ENCODE measurements at regions not wholly inside any gene's neighbourhood (a gene's known extent, or its start where the extent isn't known, plus 50 kb on each side); places are given as distances from the start of the nearest gene placed in this dataset.
"Not testable (repeated sequence)": the region's sequence is repeated elsewhere in the genome, so short reads cannot be mapped to it uniquely, and the experiment has no call there.

GRCh38 chr12:27133022-27133590, 50.7 kb upstream of the C12orf71 start:
- no peak for DNase-seq (ENCODE audit: extremely low read depth, low read depth)
- TF ChIP-seq, protein P1, sequence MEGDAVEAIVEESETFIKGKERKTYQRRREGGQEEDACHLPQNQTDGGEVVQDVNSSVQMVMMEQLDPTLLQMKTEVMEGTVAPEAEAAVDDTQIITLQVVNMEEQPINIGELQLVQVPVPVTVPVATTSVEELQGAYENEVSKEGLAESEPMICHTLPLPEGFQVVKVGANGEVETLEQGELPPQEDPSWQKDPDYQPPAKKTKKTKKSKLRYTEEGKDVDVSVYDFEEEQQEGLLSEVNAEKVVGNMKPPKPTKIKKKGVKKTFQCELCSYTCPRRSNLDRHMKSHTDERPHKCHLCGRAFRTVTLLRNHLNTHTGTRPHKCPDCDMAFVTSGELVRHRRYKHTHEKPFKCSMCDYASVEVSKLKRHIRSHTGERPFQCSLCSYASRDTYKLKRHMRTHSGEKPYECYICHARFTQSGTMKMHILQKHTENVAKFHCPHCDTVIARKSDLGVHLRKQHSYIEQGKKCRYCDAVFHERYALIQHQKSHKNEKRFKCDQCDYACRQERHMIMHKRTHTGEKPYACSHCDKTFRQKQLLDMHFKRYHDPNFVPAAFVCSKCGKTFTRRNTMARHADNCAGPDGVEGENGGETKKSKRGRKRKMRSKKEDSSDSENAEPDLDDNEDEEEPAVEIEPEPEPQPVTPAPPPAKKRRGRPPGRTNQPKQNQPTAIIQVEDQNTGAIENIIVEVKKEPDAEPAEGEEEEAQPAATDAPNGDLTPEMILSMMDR (IDR thresholded peaks at IDR 0.05; ENCODE audit: low read depth, low read length): no peak

GRCh38 chr12:27140478-27140969, 58.1 kb upstream of the C12orf71 start:
- TF ChIP-seq, protein P1 (IDR thresholded peaks at IDR 0.05; ENCODE audit: low read depth, low read length): no peak
- DNase-seq (ENCODE audit: extremely low read depth, low read depth): no peak

DNA sequence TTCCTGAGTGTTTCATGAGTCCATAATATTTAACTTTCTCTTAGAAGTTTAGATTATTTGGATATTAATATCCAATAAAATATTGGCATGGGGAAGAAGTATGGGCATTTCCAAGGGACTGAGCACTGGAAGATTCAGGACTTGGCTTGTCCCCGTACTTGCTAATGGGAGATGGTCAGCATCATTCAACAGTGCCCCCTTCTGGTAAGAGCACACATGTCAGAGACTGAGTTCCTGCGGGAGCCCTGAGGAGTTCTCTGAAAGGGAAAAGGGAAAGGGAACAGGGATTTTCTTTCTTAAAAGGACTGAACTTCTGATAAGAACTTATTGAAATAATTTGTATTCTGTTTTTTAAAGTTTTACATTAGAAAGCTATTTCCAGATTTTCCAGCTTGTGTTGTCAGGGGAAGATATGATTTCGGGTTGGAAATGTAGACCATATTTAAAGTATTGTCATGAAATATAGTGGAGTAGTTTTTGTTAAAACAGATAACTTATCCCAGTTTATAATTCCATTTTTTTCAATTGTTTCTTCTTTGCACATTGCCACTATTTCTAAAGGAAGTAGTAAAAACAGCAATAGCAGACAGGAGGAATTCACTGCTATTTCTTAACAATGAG, 59.8 kb upstream of the C12orf71 start:
- peak; percentile 57 for DNase-seq (ENCODE audit: extremely low read depth, low read depth)
- TF ChIP-seq, protein P1 (IDR thresholded peaks at IDR 0.05; ENCODE audit: low read depth, low read length): peak; percentile 89

DNA sequence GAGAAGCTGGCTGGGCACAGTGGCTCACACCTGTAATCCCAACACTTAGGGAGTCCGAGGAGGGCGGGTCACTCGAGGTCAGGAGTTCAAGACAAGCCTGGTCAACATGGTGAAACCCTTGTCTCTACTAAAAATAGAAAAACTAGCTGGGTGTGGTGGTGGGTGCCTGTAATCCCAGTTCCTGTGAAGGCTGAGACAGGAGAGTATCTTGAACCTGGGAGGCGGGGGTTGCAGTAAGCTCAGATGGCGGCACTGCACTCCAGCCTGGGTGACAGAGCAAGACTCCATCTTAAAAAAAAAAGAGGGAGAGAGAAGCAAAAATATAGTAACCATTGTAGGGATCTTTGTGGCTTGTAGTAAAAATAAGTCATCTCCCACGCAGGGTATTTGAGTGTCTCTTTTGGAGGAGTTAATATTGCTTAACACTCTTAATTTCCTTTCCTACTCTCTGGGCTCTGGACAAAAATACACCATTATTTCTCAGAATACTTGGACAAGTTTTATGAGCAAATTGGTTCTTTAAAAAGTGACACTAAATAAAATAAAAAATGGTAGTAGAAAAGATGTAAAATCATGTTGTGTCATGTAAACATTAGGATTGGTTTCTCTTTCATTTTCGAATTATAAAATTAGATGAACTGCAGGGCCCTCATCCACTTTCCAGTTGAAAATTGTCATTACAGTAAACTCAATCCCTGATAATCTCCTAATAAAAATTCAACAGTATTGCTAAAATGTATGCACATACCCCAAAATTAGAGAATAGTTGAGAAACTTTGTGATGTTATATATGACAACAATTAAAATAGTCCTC, 61.1 kb upstream of the C12orf71 start:
- no peak for DNase-seq (ENCODE audit: extremely low read depth, low read depth)
- TF ChIP-seq, protein P1 (IDR thresholded peaks at IDR 0.05; ENCODE audit: low read depth, low read length): no peak

GRCh38 chr12:27145725-27146124, 63.3 kb upstream of the C12orf71 start:
- not testable (repeated sequence) for DNase-seq (ENCODE audit: extremely low read depth, low read depth)

DNA sequence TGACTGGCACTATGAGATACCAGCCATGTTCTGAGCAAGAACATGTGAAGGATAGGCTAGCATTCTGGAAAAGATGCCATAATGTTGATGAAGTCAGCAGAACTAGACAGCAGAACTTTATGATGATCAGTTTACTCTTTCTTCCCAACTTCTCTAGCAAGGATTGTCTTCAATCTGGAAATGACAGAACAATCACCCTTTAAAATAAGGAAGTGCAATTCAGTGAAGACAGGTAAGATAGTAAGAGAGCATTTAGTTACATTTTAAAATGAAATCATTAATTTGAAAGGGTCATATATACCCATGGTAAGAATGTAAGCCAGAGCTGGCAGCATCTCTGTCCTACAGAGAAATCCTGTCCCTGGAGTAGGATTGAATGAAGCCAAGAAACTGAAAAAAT, 66.0 kb upstream of the C12orf71 start:
- DNase-seq (ENCODE audit: extremely low read depth, low read depth): no peak
- TF ChIP-seq, protein P1 (IDR thresholded peaks at IDR 0.05; ENCODE audit: low read depth, low read length): no peak

DNA sequence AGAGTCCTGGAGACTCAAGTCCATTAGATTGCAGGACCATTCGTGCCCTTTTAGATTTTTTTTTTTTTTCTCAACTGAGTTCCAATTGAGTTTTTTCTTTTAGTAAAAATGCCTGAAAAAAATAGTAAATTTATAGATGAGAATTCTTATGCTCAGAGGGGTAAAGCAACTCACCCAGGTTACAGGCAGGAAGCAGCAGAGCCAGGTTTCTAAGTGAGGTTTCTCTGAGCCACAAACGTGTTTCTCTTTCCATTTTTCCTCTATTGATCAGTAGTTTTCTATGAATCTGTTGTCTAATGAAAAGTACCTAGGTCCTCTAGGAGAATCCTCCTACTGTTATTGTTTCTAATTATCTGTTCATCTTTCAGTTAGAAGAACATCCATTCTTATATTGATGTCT, 66.4 kb upstream of the C12orf71 start:
- TF ChIP-seq, protein P1 (IDR thresholded peaks at IDR 0.05; ENCODE audit: low read depth, low read length): no peak

More for the DNA sequence above, 66.4 kb upstream of the C12orf71 start:
- DNase-seq (ENCODE audit: extremely low read depth, low read depth): no peak
